ENCODE measurements at regions not wholly inside any gene's neighbourhood (a gene's known extent, or its start where the extent isn't known, plus 50 kb on each side); places are given as distances from the start of the nearest gene placed in this dataset.
"Not testable (repeated sequence)": the region's sequence is repeated elsewhere in the genome, so short reads cannot be mapped to it uniquely, and the experiment has no call there.

DNA sequence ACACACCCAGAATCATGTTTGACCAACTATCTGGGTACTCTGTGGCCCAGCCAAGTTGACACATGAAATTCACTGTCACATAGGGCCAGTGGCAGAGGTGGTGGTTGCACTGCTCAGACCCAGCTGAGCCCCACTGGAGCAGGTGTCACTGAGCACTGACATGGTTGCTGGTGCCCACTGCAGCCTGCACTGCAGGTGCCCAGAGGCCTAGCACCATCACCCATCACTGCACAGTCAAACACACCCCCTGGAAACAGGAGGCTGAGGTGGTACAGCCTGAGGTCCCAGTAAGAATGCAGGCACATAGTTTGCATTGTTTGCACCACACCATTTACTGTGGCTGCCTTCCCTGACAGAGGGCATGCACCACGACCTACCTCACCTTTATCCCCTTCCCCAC is 278.7 kb upstream of the MGAT5 start:
- DNase-seq (ENCODE audit: low read depth, low spot score) = no peak

DNA sequence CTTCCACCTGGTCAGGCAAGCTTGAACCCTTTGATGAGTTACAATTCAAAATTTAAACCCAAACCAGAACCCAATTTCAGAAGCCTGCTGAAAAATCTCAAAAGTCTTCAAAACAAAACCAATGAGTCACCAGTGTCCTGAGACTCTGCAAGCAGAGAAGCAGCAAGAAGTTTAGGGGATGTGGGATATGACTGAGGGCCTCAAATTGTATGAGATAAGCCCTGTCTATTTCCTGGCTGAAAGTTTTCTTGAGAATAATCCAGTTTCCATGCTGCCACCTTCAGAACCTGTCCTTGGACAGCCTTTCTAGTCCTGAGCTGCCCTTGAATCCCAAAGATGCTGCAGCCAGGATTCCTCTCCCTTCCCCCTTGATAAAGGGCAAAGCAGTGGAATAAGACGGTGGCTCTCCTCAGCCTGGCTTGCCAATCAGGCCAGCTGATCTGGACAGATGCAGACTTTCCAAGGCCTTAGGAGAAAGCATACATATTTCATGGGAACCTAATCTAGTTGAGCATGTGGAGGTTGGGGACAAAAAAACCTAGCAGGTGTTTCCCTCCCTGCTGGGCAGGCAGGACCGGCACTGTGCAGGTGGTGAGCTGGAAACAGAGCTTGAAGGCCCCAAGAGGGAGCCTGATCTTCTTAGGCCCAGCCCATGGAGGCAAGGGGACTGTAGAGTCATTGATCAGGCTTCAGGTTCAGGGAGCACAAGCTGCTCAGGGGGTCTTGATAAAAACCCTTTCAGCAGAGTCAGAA is 278.0 kb upstream of the MGAT5 start:
- DNase-seq (ENCODE audit: low read depth, low spot score) = no peak
- H3K4me3 ChIP-seq (ENCODE audit: low read length) = no peak overlapping the region

More for the DNA sequence above, 278.7 kb upstream of the MGAT5 start:
- no peak overlapping the region for H3K4me3 ChIP-seq (ENCODE audit: low read length)

DNA sequence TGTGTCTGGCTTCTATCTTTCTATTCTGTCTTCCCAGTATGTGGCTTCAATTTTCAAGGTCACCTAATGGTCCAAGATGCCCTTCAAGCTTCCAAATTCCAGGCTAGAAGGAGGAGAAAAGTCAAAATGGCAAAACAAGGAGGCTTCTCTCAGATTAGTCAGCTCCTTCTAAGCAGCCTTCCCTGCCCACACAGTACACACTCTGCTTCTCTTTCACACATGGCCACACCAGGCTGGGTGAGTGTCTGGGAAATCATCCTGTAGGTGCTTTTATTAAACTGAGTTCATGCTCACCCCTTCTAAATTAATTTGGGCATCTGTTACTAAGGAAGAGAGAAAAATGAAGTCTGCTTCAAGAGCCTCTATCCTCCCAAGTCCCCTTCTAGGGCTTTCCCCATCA is 277.2 kb upstream of the MGAT5 start:
- no peak for DNase-seq (ENCODE audit: low read depth, low spot score)
- H3K4me3 ChIP-seq (ENCODE audit: low read length) = no peak overlapping the region

DNA sequence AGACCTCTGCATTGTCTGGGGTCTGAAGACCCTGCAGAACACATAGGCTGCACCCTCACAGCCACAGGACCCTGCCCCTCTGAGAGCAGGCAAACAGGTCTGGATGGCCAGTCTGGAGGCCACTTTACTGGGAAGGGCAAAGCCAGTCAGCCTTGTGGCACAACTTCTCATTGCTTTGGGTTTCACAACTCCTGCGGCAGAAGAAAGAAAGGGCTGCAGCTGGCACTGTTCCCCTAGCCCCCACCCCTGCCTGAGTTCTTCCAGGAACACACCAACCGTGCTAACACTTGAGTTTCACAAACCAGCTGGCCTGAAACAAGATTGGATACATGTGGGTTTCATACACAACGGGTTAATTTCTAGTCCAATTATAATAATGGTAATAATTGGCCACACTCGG is 276.5 kb upstream of the MGAT5 start:
- no peak for DNase-seq (ENCODE audit: low read depth, low spot score)
- no peak overlapping the region for H3K4me3 ChIP-seq (ENCODE audit: low read length)

DNA sequence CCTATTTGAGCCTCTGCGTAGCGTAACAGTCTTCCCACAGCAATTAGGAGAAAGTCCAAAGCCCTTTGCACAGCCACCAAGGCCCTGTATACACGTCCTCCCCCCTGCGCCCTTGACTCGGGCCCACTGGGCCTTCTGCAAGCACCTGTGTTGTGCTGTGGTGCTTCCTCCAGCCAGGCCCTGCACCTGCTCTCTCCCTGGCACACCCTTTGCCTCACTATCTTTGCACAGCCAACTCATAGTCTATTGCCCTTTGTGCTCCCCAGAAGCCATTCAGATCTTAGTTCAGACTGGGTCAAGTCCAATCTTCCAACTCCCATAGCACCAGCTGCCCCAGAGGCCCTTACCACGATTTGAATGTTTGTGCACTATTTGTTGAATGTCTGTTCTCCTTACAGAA is 271.6 kb upstream of the MGAT5 start:
- no peak overlapping the region for H3K4me3 ChIP-seq (ENCODE audit: low read length)
- DNase-seq (ENCODE audit: low read depth, low spot score) = no peak

DNA sequence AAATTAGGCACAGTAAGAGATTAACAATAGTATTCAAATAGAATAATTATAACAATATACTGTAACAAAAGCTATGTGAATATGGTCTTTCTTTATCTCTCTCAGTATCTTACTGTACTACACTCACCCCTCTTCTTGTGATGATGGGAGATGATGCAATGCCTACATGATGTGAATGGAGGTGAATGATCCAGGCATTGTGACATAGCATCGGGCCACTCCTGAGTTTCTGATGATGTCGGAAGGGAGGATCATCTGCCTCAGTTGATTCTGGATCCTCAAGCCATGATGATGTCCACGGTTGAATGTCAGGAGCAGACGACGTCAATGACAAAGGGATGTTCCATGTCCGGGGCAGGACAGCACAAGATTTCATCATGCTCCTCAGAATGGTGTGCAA is 268.3 kb upstream of the MGAT5 start:
- no peak overlapping the region for H3K4me3 ChIP-seq (ENCODE audit: low read length)
- no peak for DNase-seq (ENCODE audit: low read depth, low spot score)

DNA sequence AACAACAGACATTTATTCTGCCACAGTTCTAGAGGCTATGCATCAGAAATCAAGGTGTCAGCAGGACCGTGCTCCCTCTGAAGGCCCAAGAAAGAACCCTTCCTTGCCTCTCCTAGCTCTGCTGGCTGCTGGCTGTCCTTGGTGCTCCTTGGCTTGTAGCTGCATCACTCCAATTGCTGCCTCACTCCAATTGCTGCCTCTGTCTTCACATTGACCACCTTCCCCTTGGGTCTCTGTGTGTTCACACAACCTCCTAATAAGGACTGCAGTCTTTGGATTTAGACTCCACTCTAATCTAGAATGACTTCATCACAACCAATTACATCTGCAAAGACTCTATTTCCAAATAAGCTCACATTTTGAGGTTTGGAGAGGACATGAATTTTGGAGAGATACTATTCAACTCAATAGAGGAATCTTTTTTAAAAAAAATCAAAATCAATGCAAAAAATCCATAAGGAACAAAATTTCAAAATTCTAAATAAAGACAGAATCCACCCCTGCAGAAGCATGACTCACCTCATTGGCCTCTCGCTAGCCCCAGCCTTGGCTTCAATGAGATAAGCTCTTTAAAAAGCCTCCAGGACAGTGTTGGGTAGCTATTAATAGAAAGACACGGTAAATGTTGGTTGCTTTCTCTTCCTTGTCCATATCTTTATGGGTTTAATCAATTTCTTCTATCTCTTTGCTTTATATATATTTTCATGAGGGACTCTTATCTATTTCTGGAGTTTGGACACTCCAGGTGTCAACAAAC is 267.6 kb upstream of the MGAT5 start:
- H3K4me3 ChIP-seq (ENCODE audit: low read length) = no peak overlapping the region
- no peak for DNase-seq (ENCODE audit: low read depth, low spot score)

DNA sequence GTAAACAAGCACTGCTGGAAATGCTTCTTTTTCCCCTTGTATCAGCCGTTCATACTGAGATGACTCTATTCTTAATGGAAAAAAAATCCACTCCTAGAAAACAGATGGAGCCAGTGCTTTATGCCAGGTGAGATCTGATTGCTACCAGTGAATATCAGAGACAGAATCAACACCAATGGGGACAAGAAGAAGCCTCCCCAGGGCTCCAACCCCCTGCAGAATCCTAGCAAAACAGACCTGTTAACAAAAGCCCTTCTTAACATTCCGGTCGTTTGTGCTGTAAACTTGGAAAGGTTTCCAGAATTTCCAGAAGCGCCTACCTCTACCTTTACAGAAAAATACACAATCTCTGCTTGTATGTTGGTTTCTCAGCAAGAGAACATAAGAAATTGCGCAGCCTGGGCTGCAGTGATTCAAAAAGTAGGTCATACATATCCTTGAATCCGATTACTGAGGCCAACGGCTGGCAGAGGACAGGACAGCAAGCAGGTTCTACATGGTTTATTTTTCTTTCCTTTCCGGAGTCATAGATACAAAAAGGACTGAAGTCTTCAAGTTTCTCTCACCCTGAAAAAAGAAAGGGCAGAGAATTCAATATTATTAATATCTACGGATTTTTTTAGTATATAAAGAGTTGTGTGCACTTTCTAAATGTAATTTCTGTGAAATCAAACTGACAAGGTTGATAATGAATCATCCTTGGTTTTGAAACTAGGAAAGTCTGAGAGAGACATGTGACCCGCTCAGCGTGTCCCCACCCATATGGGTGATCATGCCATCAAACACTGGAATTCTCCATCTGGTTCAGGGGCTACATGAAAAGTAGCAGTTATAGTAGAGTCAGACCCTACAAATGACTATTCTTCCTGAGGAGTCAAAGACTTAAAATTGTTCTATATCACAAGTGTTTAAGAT is 266.7 kb upstream of the MGAT5 start:
- no peak for DNase-seq (ENCODE audit: low read depth, low spot score)

DNA sequence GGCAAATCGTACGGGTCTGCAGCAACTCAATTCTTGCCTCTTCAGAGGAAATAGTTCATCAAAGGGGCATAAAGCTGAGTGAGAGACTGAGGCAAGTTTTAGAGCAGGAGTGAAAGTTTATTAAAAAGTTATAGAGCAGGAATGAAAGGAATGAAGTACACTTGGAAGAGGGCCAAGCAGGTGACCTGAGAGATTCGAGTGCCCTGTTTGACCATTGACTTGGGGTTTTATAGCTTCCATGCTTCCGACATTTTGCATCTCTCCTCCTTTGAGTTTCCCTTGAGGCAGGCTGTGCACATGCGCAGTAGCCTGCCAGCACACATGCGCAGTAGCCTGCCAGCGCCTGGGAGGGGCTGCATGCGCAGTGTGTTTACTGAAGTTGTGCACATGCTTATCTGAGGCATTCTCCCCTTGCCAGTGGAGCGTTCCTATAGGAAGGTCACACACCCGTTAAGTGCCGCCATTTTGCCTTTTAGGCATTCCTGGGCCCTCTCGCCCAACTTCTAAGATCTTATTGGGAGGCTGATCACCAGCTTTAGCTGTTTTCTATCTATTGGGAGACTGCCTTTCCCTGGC is 265.5 kb upstream of the MGAT5 start:
- no peak overlapping the region for H3K4me3 ChIP-seq (ENCODE audit: low read length)
- no peak for DNase-seq (ENCODE audit: low read depth, low spot score)

More for the DNA sequence above, 266.7 kb upstream of the MGAT5 start:
- H3K4me3 ChIP-seq (ENCODE audit: low read length) = no peak overlapping the region

DNA sequence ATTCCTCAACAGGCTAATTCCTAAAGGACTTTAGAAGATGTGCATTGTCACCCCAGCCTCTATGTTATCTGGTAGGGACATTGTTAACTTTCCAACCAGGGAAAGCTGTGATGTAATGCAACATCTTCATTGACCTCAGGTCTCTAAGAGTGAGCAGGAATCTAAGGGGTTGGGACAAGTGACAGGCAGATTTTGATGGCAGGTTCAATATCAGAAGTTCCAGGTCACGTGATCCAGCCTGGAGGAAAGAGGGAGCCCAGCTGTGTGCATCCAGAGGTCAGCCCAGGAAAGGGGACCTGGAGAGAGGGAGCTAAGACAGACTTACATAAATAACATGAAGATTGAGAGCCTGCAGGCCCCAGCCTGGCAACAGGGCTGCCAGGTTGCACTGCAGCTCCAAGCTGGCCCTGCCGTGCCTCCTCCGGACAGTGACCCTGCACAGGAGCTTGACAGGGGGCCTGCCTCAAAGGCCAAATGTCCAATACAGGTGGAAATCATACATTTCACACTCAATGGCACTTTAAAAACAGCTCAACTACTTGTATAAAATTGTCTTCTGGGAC is 262.2 kb upstream of the MGAT5 start:
- no peak overlapping the region for H3K4me3 ChIP-seq (ENCODE audit: low read length)

DNA sequence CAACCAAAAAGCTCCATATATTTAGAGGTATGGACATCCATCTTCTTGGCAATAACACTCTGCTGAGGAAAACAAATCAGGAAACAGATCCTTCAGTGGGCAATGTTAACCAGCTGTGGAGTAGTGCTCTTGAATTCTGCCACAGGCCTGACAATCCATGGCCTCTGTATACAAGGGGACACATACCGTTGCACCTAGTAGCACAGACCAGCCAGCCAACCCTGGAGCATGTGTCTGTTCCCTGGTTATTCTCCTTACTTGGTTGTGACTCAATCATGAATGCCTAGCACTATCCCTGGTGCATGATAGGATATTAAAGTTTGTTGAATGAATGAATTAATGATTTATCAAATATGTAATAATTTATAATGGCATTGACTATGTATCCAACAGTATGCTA is 261.4 kb upstream of the MGAT5 start:
- DNase-seq (ENCODE audit: low read depth, low spot score) = no peak
- no peak overlapping the region for H3K4me3 ChIP-seq (ENCODE audit: low read length)

More for the DNA sequence above, 262.2 kb upstream of the MGAT5 start:
- DNase-seq (ENCODE audit: low read depth, low spot score) = no peak

DNA sequence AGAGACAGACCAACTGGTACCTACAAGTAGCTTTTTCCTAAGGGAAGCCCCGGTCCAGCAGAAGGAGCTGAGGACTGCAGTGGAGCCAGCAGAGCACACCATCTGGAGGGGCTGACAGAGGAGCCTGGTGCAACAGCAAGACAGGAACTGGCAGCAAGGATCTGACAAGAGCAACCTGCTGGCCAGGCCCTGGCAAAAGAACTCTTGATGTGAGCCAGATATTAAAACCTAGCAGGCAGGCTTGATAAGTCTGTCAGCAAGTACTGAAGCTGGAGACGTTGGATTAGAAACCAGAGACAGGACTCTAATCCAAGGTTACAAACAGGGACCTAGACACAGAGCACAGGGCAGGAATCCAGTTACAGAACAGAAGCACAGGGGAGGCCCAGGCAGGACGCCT is 260.7 kb upstream of the MGAT5 start:
- H3K4me3 ChIP-seq (ENCODE audit: low read length) = no peak overlapping the region
- no peak for DNase-seq (ENCODE audit: low read depth, low spot score)

DNA sequence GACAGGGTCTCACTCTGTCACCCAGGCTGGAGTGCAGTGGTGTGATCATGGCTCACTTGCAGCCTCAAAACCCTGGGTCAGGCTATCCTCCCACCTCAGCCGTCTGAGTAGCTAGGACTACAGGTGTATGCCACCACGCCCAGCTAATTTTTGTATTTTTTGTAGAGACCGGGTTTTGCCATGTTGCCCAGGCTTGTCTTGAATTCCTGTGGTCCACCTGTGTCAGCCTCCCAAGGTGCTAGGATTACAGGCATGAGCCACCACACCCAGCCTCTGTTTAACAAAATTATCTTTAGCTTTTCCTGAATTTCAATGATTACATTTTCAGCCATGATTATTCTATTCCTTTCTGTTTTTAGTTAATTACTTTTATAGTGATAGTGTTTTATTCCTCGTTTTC is 255.1 kb upstream of the MGAT5 start:
- not testable (repeated sequence) for DNase-seq (ENCODE audit: low read depth, low spot score); H3K4me3 ChIP-seq (ENCODE audit: low read length)

DNA sequence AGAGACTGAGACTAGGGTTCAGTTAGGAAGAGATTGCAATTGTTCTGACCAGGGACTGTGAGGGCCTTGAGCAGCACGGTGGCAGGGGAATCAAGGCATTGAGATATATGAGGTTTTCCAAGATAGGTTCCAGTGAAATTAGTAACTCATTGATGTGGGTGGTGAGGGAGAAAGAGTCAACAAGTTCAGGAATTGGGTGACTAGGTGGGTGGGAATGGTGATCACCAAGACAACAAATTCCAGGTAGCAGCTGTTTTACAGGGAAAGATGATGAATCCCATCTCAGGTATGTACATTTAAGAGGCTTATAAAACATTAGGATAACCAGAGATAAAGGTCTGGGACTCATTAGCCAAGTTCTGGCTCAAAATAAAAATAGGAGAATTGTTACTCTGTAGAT is 251.5 kb upstream of the MGAT5 start:
- no peak for DNase-seq (ENCODE audit: low read depth, low spot score)
- no peak overlapping the region for H3K4me3 ChIP-seq (ENCODE audit: low read length)

DNA sequence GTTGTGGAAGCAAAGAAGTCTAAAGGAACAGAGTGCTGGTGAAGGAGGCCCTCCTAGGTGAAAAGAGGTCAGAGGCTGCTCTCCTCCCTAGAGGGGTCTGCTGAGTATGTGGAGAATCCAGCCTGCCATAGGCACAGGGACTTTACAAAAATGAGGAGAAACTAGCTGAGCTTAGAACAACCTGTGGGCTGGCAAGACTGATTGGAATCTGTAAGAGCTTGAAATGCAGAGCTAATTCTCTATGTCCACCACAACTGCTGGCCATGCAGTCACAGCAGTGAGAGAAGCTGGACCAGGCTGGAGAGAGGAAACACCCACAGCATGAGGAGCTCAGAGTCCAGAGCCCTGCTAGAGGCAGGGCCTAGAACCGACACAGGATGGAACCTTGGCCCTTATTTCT is 251.0 kb upstream of the MGAT5 start:
- no peak for DNase-seq (ENCODE audit: low read depth, low spot score)
- H3K4me3 ChIP-seq (ENCODE audit: low read length) = no peak overlapping the region

DNA sequence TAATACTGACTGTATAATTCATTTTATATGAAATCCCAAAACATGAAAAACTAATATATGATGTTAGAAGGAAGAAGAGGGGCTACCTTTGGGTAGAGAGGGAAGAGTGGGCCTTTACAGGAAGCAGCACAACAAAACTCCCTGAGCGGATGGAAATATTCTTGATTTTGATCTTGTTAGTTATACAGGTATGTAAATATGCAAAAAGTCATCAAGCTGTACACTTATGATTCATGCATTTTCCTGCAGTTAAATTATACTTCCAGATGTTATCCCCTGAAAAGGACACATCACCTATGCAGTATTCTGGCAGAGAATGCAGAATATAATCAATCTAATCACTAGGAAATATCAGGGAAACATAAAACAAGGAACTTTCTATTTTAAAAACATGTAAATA is 249.4 kb upstream of the MGAT5 start:
- no peak for DNase-seq (ENCODE audit: low read depth, low spot score)
- no peak overlapping the region for H3K4me3 ChIP-seq (ENCODE audit: low read length)

DNA sequence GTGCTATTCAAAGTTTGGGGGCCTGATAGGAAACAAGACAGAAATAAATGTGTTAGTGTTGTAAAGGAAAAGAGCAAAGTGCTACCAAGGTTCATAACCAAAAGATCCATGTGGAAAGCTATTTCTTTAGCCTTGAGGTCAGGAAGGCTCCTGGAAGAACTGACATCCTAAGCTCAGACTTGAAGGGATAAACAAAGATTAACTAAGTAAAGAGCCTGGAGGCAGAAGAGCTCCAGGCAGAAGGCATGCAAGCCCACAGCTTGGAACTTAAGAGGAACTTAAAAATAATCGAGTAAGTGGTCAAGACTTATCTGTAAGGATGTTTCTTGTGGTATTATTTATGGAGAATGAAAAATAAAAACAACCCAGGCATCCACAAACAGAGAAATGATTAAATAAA is 245.0 kb upstream of the MGAT5 start:
- no peak overlapping the region for H3K4me3 ChIP-seq (ENCODE audit: low read length)
- no peak for DNase-seq (ENCODE audit: low read depth, low spot score)

DNA sequence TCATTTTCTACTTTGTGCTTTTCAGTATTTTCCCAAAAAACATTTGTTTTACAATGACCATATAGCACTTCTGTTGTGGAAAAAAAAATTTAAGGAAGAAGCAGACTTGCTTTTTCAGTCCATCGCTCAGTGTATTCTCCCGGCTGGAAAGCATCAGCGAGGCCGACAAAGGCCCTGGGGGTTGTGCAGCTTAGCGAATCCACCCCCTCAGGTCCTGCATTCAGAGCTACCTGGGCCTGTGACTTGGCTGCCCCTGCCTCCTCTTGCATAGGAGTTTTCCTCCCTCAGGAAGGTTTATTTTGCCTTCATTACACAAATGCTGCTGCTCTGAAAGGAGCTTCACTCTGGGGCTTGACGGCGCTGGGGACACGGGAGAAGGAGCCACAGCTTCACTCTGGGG is 244.4 kb upstream of the MGAT5 start:
- H3K4me3 ChIP-seq (ENCODE audit: low read length) = no peak overlapping the region
- DNase-seq (ENCODE audit: low read depth, low spot score) = no peak

DNA sequence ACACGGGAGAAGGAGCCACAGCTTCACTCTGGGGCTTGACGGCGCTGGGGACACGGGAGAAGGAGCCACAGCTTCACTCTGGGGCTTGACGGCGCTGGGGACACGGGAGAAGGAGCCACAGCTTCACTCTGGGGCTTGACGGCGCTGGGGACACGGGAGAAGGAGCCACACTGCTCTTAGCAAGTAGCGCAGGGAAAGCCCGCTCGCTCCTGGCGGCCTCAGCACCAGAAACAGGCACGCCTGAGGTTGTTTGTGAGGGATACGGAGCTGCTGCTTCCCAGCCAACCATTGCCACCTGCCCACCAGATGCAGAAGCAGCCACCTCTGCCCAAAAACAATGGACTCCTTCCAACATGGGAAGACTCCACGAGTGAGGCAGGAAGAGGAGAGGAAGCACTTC is 244.0 kb upstream of the MGAT5 start:
- not testable (repeated sequence) for DNase-seq (ENCODE audit: low read depth, low spot score); H3K4me3 ChIP-seq (ENCODE audit: low read length)

All from Jurkat, Clone E6-1 (cell line).